ENCODE measurements at regions not wholly inside any gene's neighbourhood (a gene's known extent, or its start where the extent isn't known, plus 50 kb on each side); places are given as distances from the start of the nearest gene placed in this dataset.

- H3K27me3 ChIP-seq, result no peaks in the 10 kb centered on the region
These were observed 541.0 kb downstream of the RFC3 start for GRCh38 chr13:34358811-34359513.

GRCh38 chr13:34360702-34361101 lies 542.8 kb downstream of the RFC3 start:
- Histone ChIP-seq H3K9me3 (no peaks in the 10 kb centered on the region), H3K4me3 (no peak overlapping the region), H3K4me1 (no peaks in the 10 kb centered on the region), H3K27ac (no peak overlapping the region), H3K36me3 (no peaks in the 10 kb centered on the region), H3K27me3 (no peaks in the 10 kb centered on the region)
- intact Hi-C loops (cut with DNase I), result loop anchor here (5.0 kb wide), 1 partner anchor 1337 kb away; no protein-coding TSS in a partner anchor
- DNase-seq (ENCODE audit: extremely low spot score in 2 of 2), result no peak
- TF ChIP-seq POLR2A (IDR thresholded peaks at IDR 0.05), result no peak
- TF ChIP-seq, protein P1, sequence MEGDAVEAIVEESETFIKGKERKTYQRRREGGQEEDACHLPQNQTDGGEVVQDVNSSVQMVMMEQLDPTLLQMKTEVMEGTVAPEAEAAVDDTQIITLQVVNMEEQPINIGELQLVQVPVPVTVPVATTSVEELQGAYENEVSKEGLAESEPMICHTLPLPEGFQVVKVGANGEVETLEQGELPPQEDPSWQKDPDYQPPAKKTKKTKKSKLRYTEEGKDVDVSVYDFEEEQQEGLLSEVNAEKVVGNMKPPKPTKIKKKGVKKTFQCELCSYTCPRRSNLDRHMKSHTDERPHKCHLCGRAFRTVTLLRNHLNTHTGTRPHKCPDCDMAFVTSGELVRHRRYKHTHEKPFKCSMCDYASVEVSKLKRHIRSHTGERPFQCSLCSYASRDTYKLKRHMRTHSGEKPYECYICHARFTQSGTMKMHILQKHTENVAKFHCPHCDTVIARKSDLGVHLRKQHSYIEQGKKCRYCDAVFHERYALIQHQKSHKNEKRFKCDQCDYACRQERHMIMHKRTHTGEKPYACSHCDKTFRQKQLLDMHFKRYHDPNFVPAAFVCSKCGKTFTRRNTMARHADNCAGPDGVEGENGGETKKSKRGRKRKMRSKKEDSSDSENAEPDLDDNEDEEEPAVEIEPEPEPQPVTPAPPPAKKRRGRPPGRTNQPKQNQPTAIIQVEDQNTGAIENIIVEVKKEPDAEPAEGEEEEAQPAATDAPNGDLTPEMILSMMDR (IDR thresholded peaks at IDR 0.05), result no peak
- TF ChIP-seq POLR2AphosphoS5 (IDR thresholded peaks at IDR 0.05; ENCODE audit: insufficient read depth in 1 of 2, low read depth in 1 of 2), result no peak

More at GRCh38 chr13:34358811-34359513, 541.0 kb downstream of the RFC3 start:
- Histone ChIP-seq H3K9me3 (no peaks in the 10 kb centered on the region), H3K4me1 (no peaks in the 10 kb centered on the region), H3K36me3 (no peaks in the 10 kb centered on the region), H3K4me3 (no peak overlapping the region), H3K27ac (no peak overlapping the region)
- no peak for DNase-seq (ENCODE audit: extremely low spot score in 2 of 2)
- intact Hi-C loops (cut with DNase I), result no loop called here
- TF ChIP-seq POLR2A (IDR thresholded peaks at IDR 0.05), result no peak

GRCh38 chr13:34361560-34361959 lies 543.6 kb downstream of the RFC3 start:
- TF ChIP-seq POLR2A (IDR thresholded peaks at IDR 0.05) (no peak), POLR2AphosphoS5 (IDR thresholded peaks at IDR 0.05; ENCODE audit: insufficient read depth in 1 of 2, low read depth in 1 of 2) (no peak)
- TF ChIP-seq, protein P1 (IDR thresholded peaks at IDR 0.05), result no peak
- H3K27ac ChIP-seq, result no peak overlapping the region
- H3K27me3 ChIP-seq, result no peaks in the 10 kb centered on the region
- intact Hi-C loops (cut with DNase I), result loop anchor here (5.0 kb wide), 1 partner anchor 1336 kb away; no protein-coding TSS in a partner anchor
- H3K9me3 ChIP-seq, result no peaks in the 10 kb centered on the region
- H3K4me3 ChIP-seq, result no peak overlapping the region
- no peak for DNase-seq (ENCODE audit: extremely low spot score in 2 of 2)
- H3K36me3 ChIP-seq, result no peaks in the 10 kb centered on the region
- no peaks in the 10 kb centered on the region for H3K4me1 ChIP-seq

- H3K4me3 ChIP-seq, result no peak overlapping the region
- H3K9me3 ChIP-seq, result no peaks in the 10 kb centered on the region
- intact Hi-C loops (cut with DNase I), result loop anchor here (5.0 kb wide), 1 partner anchor 1334 kb away; no protein-coding TSS in a partner anchor
- no peak for DNase-seq (ENCODE audit: extremely low spot score in 2 of 2)
- H3K4me1 ChIP-seq, result no peaks in the 10 kb centered on the region
- H3K36me3 ChIP-seq, result no peaks in the 10 kb centered on the region
- H3K27me3 ChIP-seq, result no peaks in the 10 kb centered on the region
- TF ChIP-seq POLR2A (IDR thresholded peaks at IDR 0.05) (no peak), POLR2AphosphoS5 (IDR thresholded peaks at IDR 0.05; ENCODE audit: insufficient read depth in 1 of 2, low read depth in 1 of 2) (no peak)
- TF ChIP-seq, protein P1 (IDR thresholded peaks at IDR 0.05), result no peak
- H3K27ac ChIP-seq, result no peak overlapping the region
These were observed 545.3 kb downstream of the RFC3 start for GRCh38 chr13:34363266-34363665.

GRCh38 chr13:34364633-34365032 lies 546.7 kb downstream of the RFC3 start:
- intact Hi-C loops (cut with DNase I), result loop anchor here (5.0 kb wide), 1 partner anchor 1333 kb away; no protein-coding TSS in a partner anchor
- no peak for DNase-seq (ENCODE audit: extremely low spot score in 2 of 2)
- no peak overlapping the region for H3K4me3 ChIP-seq
- H3K9me3 ChIP-seq, result no peaks in the 10 kb centered on the region
- no peak overlapping the region for H3K27ac ChIP-seq
- H3K27me3 ChIP-seq, result no peaks in the 10 kb centered on the region
- no peaks in the 10 kb centered on the region for H3K4me1 ChIP-seq
- TF ChIP-seq POLR2A (IDR thresholded peaks at IDR 0.05), result no peak
- TF ChIP-seq, protein P1 (IDR thresholded peaks at IDR 0.05), result no peak
- TF ChIP-seq POLR2AphosphoS5 (IDR thresholded peaks at IDR 0.05; ENCODE audit: insufficient read depth in 1 of 2, low read depth in 1 of 2), result no peak
- H3K36me3 ChIP-seq, result no peaks in the 10 kb centered on the region

Measured in vagina (tissue), 2 donors.